K562 (cell line): ENCODE measurements at regions not wholly inside any gene's neighbourhood (a gene's known extent, or its start where the extent isn't known, plus 50 kb on each side); places are given as distances from the start of the nearest gene placed in this dataset.

Experiments used
- ATAC-seq: fragments of 200-7000 bp; cut with Tn5 transposase; 3 replicates; pipeline ENCODE4 v1.9.1; 2020; ENCODE audit warnings: moderate library complexity
- BruUV-seq: library from RNA; stranded (reverse); fragments of 400-500 nt; replicated peaks from 2 replicates; lab custom pipeline; 2021; lab: Mats Ljungman, UMichigan
- CTCF ChIA-PET: fragments of 300-600 bp; formaldehyde crosslinking; extraction: SDS; loops from one replicate; lab custom pipeline; 2021; ENCODE audit warnings: low intra/inter-chr PET ratio; lab: Yijun Ruan, JAX
- POLR2A ChIA-PET: fragments of 300-600, 350-650 bp; sonication (Branson Sonifier 250); formaldehyde crosslinking; extraction: SDS; loops from one replicate; lab custom pipeline; 2021; ENCODE audit warnings: antibody characterized with exemption, inconsistent platforms; lab: Yijun Ruan, JAX
- DNase-seq, 4 experiments: peaks; one replicate each; pipeline versions ENCODE4 v3.0.0 to v3.0.0-alpha.2; 2011 to 2018; ENCODE audit warnings: low spot score in 3 of 4, mixed read lengths in 3 of 4; ENCODE audit errors: extremely low read depth in 1 of 4
- FAIRE-seq: peaks from 2 replicates; lab custom pipeline; 2011; peaks lifted over from hg19 to GRCh38; lab: Jason Lieb, UNC
- H2AFZ ChIP-seq: 2 replicates; pipeline ENCODE4 v1.6.0; 2011; ENCODE audit warnings: low read depth, low read length, control low read depth, inconsistent platforms
- H3K27ac ChIP-seq: fragments of 200-600 bp; 3 replicates; pipeline ENCODE4 v1.8.0; 2011; ENCODE audit warnings: low read depth, mild to moderate bottlenecking, control low read depth, inconsistent platforms, low read length, moderate library complexity, mixed read lengths; ENCODE audit errors: extremely low read depth
- H3K27me3 ChIP-seq, 2 experiments: fragments of 300-600 bp in 1 of 2; 2 replicates in 1 of 2; 3 replicates in 1 of 2; pipeline versions ENCODE4 v1.6.0 to v1.8.0; 2011; ENCODE audit warnings: inconsistent platforms in 2 of 2, low read length in 2 of 2, mild to moderate bottlenecking in 1 of 2, mixed read lengths in 1 of 2, moderate library complexity in 1 of 2; ENCODE audit not compliant: control insufficient read depth in 2 of 2, insufficient read depth in 2 of 2
- H3K36me3 ChIP-seq: fragments of 300-600 bp; 3 replicates; pipeline ENCODE4 v1.8.0; 2011; ENCODE audit warnings: mild to moderate bottlenecking, low read length, inconsistent platforms; ENCODE audit not compliant: control insufficient read depth, insufficient read depth
- H3K4me1 ChIP-seq, 2 experiments: fragments of 200-600 bp in 1 of 2; replicated peaks in 1 of 2; 2 replicates in 1 of 2; 3 replicates in 1 of 2; pipeline versions ENCODE4 v1.5.1 to v1.8.0; 2011; ENCODE audit warnings: inconsistent platforms in 2 of 2, low read length in 2 of 2, mild to moderate bottlenecking in 1 of 2, mixed read lengths in 1 of 2, moderate library complexity in 1 of 2; ENCODE audit not compliant: control insufficient read depth in 2 of 2, insufficient read depth in 2 of 2
- H3K4me2 ChIP-seq: 2 replicates; pipeline ENCODE4 v1.6.1; 2011; ENCODE audit warnings: low read length, control low read depth, inconsistent platforms, mixed read lengths; ENCODE audit not compliant: insufficient read depth
- H3K4me3 ChIP-seq: fragments of 200-600 bp; sonication (generic), shearing (Covaris generic); 2 replicates; pipeline ENCODE4 v1.5.1; 2016; ENCODE audit warnings: control low read depth, inconsistent platforms
- H3K79me2 ChIP-seq: fragments of 200-600 bp; 3 replicates; pipeline ENCODE4 v1.8.0; 2011; ENCODE audit warnings: low read length, inconsistent platforms; ENCODE audit not compliant: control insufficient read depth, insufficient read depth
- H3K9ac ChIP-seq, 2 experiments: 2 replicates each; pipeline versions ENCODE4 v1.6.0 to v1.6.1; 2011; ENCODE audit warnings: low read depth in 2 of 2, low read length in 2 of 2, control low read depth in 1 of 2, inconsistent platforms in 1 of 2, mild to moderate bottlenecking in 1 of 2, mixed read lengths in 1 of 2; ENCODE audit not compliant: insufficient read depth in 1 of 2
- H3K9me1 ChIP-seq: one replicate; pipeline ENCODE4 v1.6.0; 2011; ENCODE audit warnings: inconsistent platforms, mild to moderate bottlenecking, low read length, moderate library complexity; ENCODE audit not compliant: control insufficient read depth, insufficient read depth
- H3K9me3 ChIP-seq: replicated peaks from 2 replicates; pipeline ENCODE4 v1.5.1; 2011; ENCODE audit warnings: low read depth, low read length, inconsistent platforms; ENCODE audit not compliant: control insufficient read depth, insufficient read depth
- H4K20me1 ChIP-seq: replicated peaks from 2 replicates; pipeline ENCODE4 v1.6.1; 2011; ENCODE audit warnings: low read length, inconsistent platforms, mixed read lengths; ENCODE audit not compliant: control insufficient read depth, insufficient read depth
- FOXJ2 ChIP-seq: fragments of 200-800 bp; sonication (Bioruptor generic); IDR thresholded peaks from 2 replicates; pipeline ENCODE4 v1.6.1; 2016; ENCODE audit warnings: missing genetic modification characterization, missing compliant biosample characterization
- HSF4 ChIP-seq: fragments of 250-450 bp; sonication (Bioruptor Pico); IDR thresholded peaks from 2 replicates; pipeline ENCODE4 v2.1.2; 2022; ENCODE audit warnings: mild to moderate bottlenecking, moderate library complexity, borderline replicate concordance
- KLF1 ChIP-seq: fragments of 450-650 bp; IDR thresholded peaks from 2 replicates; pipeline ENCODE4 v1.6.1; 2016; ENCODE audit warnings: missing genetic modification characterization, missing compliant biosample characterization
- KLF10 ChIP-seq: fragments of 250-450 bp; sonication (Bioruptor Pico); IDR thresholded peaks from 2 replicates; pipeline ENCODE4 v1.6.1; 2021; ENCODE audit warnings: matching md5 sums
- KLF16 ChIP-seq: IDR thresholded peaks from 2 replicates; pipeline ENCODE4 v1.6.1; 2016; ENCODE audit warnings: antibody characterized with exemption
- PHB ChIP-seq: fragments of 250-450 bp; sonication (Bioruptor Pico); IDR thresholded peaks from 2 replicates; pipeline ENCODE4 v1.5.0; 2021
- PHTF2 ChIP-seq: fragments of 250-450 bp; sonication (Bioruptor Pico); IDR thresholded peaks from 2 replicates; pipeline ENCODE4 v1.5.0; 2021; ENCODE audit warnings: mild to moderate bottlenecking
- ZNF274 ChIP-seq: IDR thresholded peaks from 2 replicates; pipeline ENCODE4 v1.6.1; 2011; ENCODE audit warnings: low read depth, mild to moderate bottlenecking, low read length, moderate library complexity, borderline replicate concordance
- ZNF384 ChIP-seq: IDR thresholded peaks from 2 replicates; pipeline ENCODE4 v1.6.1; 2012; ENCODE audit warnings: low read depth, low read length, improper control_type of control experiment
- WGBS: fragments of 100-300 bp; shearing (Covaris generic); methylation state at CpG from one replicate; pipeline ENCODE4 v1.1.6; 2016; ENCODE audit warnings: low coverage, mixed read lengths; ENCODE audit not compliant: insufficient coverage; ENCODE audit errors: missing lambda C conversion rate; 5-methylcytosine and 5-hydroxymethylcytosine counted together
- in situ Hi-C: fragments of 300-500 bp; cut with MboI; formaldehyde crosslinking; loops from 4 replicates; pipeline ENCODE4 v1.15.0; 2018; ENCODE audit warnings: inconsistent platforms, mixed read lengths
- intact Hi-C: fragments of 100-400 bp; cut with micrococcal nuclease; formaldehyde crosslinking; loops from 2 replicates; pipeline ENCODE4 v1.14.2; 2022
- TF ChIP-seq, protein P1 (sequence below): fragments of 450-650 bp; formaldehyde crosslinking; conservative IDR thresholded peaks from 2 replicates; pipeline ENCODE4 v1.4.0; 2022; ENCODE audit warnings: mild to moderate bottlenecking, missing genetic modification characterization
- TF ChIP-seq, protein P2 (sequence below): fragments of 150-350 bp; conservative IDR thresholded peaks from 2 replicates; pipeline ENCODE4 v1.6.1; 2014; ENCODE audit warnings: low read length
- TF ChIP-seq, protein P3 (sequence below): fragments of 250-450 bp; sonication (Bioruptor Pico); IDR thresholded peaks from 2 replicates; pipeline ENCODE4 v1.8.0; 2022; ENCODE audit warnings: inconsistent platforms, mild to moderate bottlenecking, moderate library complexity, borderline replicate concordance

DNA sequence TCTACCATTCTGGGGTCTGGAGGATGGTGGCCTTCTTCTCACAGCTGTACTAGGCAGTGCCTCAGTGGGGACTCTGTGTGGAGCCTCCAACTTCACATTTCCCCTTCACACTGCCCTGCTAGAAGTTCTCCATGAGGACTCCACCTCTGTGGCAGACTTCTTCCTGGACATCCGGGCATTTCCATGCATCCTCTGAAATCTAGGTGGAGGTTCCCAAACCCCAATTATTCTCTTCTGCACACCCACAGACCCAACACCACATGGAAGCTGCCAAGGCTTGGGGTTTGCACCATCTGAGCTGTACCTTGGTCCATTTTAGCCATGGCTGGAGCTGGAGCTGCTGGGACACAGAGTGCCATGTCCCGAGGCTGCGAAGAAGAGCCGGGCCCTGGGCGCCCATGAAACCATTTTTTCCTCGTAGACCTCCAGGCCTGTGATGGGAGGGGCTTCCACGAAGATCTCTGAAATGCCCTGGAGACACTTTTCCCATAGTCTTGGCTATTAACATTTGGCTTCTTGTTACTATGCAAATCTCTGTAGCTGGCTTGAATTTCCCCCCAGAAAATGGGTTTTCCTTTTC lies 170.5 kb downstream of the FOXD2 start (continued):
- TF ChIP-seq, protein P1, sequence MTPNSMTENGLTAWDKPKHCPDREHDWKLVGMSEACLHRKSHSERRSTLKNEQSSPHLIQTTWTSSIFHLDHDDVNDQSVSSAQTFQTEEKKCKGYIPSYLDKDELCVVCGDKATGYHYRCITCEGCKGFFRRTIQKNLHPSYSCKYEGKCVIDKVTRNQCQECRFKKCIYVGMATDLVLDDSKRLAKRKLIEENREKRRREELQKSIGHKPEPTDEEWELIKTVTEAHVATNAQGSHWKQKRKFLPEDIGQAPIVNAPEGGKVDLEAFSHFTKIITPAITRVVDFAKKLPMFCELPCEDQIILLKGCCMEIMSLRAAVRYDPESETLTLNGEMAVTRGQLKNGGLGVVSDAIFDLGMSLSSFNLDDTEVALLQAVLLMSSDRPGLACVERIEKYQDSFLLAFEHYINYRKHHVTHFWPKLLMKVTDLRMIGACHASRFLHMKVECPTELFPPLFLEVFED (CRISPR knock-in tag) = no peak
- TF ChIP-seq KLF10 (CRISPR knock-in tag) = no peak
- no peak for TF ChIP-seq FOXJ2 (tag)

DNA sequence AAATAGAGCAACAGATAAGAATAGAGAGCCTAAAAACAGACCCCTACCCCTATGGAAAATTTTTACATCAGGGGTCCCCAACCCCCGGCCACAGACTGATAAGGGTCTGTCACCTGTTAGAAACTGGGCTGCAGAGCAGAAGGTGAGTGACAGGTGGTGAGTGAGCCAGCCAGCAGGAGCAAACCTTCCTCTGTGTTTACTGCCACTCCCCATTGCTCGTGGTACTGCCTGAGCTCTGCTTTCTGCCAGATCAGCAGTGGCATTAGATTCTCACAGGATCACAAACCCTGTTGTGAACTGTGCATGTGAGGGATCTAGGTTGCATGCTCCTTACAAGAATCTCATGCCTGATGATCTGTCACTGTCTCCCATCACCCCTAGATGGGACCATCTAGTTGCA lies 174.1 kb downstream of the FOXD2 start:
- H3K4me1 ChIP-seq = no peaks in the 10 kb centered on the region
- no peak overlapping the region for H3K27ac ChIP-seq
- no peak for FAIRE-seq
- no peak overlapping the region for H2AFZ ChIP-seq
- no peak overlapping the region for H3K4me3 ChIP-seq
- ATAC-seq = no peak
- intact Hi-C loops = no loop called here
- peaks cover 2 to 8% of the 10 kb centered on the region in 2 experiments; a peak in 1 of 5 replicates for H3K27me3 ChIP-seq
- H3K79me2 ChIP-seq = no peaks in the 10 kb centered on the region
- no peak for TF ChIP-seq KLF1 (tag)
- TF ChIP-seq, protein P2, sequence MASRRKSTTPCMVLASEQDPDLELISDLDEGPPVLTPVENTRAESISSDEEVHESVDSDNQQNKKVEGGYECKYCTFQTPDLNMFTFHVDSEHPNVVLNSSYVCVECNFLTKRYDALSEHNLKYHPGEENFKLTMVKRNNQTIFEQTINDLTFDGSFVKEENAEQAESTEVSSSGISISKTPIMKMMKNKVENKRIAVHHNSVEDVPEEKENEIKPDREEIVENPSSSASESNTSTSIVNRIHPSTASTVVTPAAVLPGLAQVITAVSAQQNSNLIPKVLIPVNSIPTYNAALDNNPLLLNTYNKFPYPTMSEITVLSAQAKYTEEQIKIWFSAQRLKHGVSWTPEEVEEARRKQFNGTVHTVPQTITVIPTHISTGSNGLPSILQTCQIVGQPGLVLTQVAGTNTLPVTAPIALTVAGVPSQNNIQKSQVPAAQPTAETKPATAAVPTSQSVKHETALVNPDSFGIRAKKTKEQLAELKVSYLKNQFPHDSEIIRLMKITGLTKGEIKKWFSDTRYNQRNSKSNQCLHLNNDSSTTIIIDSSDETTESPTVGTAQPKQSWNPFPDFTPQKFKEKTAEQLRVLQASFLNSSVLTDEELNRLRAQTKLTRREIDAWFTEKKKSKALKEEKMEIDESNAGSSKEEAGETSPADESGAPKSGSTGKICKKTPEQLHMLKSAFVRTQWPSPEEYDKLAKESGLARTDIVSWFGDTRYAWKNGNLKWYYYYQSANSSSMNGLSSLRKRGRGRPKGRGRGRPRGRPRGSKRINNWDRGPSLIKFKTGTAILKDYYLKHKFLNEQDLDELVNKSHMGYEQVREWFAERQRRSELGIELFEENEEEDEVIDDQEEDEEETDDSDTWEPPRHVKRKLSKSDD = no peak
- no peak for TF ChIP-seq PHTF2 (CRISPR knock-in tag)
- no peak for TF ChIP-seq FOXJ2 (tag)
- TF ChIP-seq ZNF274 = no peak
- no peak for TF ChIP-seq KLF16
- TF ChIP-seq ZNF384 = no peak
- TF ChIP-seq, protein P3, sequence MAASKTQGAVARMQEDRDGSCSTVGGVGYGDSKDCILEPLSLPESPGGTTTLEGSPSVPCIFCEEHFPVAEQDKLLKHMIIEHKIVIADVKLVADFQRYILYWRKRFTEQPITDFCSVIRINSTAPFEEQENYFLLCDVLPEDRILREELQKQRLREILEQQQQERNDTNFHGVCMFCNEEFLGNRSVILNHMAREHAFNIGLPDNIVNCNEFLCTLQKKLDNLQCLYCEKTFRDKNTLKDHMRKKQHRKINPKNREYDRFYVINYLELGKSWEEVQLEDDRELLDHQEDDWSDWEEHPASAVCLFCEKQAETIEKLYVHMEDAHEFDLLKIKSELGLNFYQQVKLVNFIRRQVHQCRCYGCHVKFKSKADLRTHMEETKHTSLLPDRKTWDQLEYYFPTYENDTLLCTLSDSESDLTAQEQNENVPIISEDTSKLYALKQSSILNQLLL (CRISPR knock-in tag) = no peak
- no peak for TF ChIP-seq PHB (CRISPR knock-in tag)
- no peak for TF ChIP-seq HSF4 (CRISPR knock-in tag)
- TF ChIP-seq, all 486 proteins: peak for 0
- in situ Hi-C loops = no loop called here
- Histone ChIP-seq H4K20me1 (no peaks in the 10 kb centered on the region), H3K9ac (no peak overlapping the region), H3K9me1 (no peaks in the 10 kb centered on the region), H3K36me3 (no peaks in the 10 kb centered on the region), H3K9me3 (no peaks in the 10 kb centered on the region), H3K4me2 (no peak overlapping the region)
- ChIA-PET POLR2A (no interaction called here), CTCF (interaction anchor here (0.6 kb wide), 1 partner anchor 44 kb away, joined by 3 read pairs; no protein-coding TSS in a partner anchor)
- 0% methylated on average over 2 of the region's 2 CpGs for WGBS
- DNase-seq = no peak
- no TSS peak for BruUV-seq
